D721Med (cell line): ENCODE measurements at regions not wholly inside any gene's neighbourhood (a gene's known extent, or its start where the extent isn't known, plus 50 kb on each side); places are given as distances from the start of the nearest gene placed in this dataset.

Experiments
- DNase-seq: peaks from one replicate; pipeline ENCODE4 v3.0.0; 2011; ENCODE audit warnings: low spot score; ENCODE audit not compliant: insufficient read length
- FAIRE-seq: peaks from 2 replicates; lab custom pipeline; 2011; peaks lifted over from hg19 to GRCh38; lab: Jason Lieb, UNC
- TF ChIP-seq, protein P1 (sequence below): IDR thresholded peaks from 2 replicates; pipeline ENCODE4 v1.5.1; 2012; ENCODE audit warnings: mild to moderate bottlenecking, control low read depth; ENCODE audit not compliant: insufficient read depth; ENCODE audit errors: missing control alignments

GRCh38 chr9:129335464-129336129 is 157.5 kb upstream of the IER5L start:
- no peak for DNase-seq
- TF ChIP-seq, protein P1, sequence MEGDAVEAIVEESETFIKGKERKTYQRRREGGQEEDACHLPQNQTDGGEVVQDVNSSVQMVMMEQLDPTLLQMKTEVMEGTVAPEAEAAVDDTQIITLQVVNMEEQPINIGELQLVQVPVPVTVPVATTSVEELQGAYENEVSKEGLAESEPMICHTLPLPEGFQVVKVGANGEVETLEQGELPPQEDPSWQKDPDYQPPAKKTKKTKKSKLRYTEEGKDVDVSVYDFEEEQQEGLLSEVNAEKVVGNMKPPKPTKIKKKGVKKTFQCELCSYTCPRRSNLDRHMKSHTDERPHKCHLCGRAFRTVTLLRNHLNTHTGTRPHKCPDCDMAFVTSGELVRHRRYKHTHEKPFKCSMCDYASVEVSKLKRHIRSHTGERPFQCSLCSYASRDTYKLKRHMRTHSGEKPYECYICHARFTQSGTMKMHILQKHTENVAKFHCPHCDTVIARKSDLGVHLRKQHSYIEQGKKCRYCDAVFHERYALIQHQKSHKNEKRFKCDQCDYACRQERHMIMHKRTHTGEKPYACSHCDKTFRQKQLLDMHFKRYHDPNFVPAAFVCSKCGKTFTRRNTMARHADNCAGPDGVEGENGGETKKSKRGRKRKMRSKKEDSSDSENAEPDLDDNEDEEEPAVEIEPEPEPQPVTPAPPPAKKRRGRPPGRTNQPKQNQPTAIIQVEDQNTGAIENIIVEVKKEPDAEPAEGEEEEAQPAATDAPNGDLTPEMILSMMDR = no peak
- no peak for FAIRE-seq

- DNase-seq = no peak
- no peak for FAIRE-seq
Measured at GRCh38 chr9:129334105-129334935, 156.3 kb upstream of the IER5L start.

GRCh38 chr9:129333617-129334104 is 155.6 kb upstream of the IER5L start:
- DNase-seq (no peak), FAIRE-seq (no peak)
- TF ChIP-seq, protein P1 = no peak

More at GRCh38 chr9:129334105-129334935, 156.3 kb upstream of the IER5L start:
- TF ChIP-seq, protein P1 = no peak

- DNase-seq (no peak), FAIRE-seq (no peak)
- TF ChIP-seq, protein P1 = no peak
Measured at GRCh38 chr9:129332581-129332980, 154.5 kb upstream of the IER5L start.

- no peak for FAIRE-seq
- TF ChIP-seq, protein P1 = no peak
Measured at GRCh38 chr9:129331772-129332500, 153.9 kb upstream of the IER5L start.

DNA sequence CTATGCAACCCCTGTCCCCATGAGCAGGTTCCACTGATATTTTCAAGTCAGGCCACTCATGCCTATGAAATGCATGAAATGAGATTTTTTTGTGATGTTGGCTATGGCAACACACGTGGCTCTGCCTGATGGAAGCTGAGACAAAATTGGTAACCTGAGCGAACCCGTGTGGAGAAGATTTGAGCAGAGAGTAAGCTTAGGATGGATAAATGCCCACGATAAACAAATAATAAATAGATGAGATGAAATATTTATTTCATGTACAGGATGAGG is 153.4 kb upstream of the IER5L start:
- FAIRE-seq = no peak
- DNase-seq = no peak
- TF ChIP-seq, protein P1 = no peak

More at GRCh38 chr9:129331772-129332500, 153.9 kb upstream of the IER5L start:
- no peak for DNase-seq
